Caco-2 (cell line): ENCODE measurements at regions not wholly inside any gene's neighbourhood (a gene's known extent, or its start where the extent isn't known, plus 50 kb on each side); places are given as distances from the start of the nearest gene placed in this dataset.

Source experiments
- BruUV-seq: library from RNA; stranded (reverse); fragments of 400-500 nt; replicated peaks from 2 replicates; lab custom pipeline; 2021; lab: Mats Ljungman, UMichigan
- CTCF ChIA-PET: fragments of 300-600 bp; sonication (Branson Sonifier 250); formaldehyde crosslinking; loops from one replicate; lab custom pipeline; 2022; ENCODE audit warnings: antibody characterized with exemption; lab: Charles Lee
- POLR2A ChIA-PET: fragments of 300-600 bp; sonication (Branson Sonifier 250); formaldehyde crosslinking; loops from one replicate; lab custom pipeline; 2022; ENCODE audit warnings: antibody characterized with exemption; lab: Charles Lee
- DNase-seq, 2 experiments: peaks; one replicate each; pipeline versions ENCODE4 v3.0.0 to v3.0.0-alpha.2; 2020 to 2022
- H3K27me3 ChIP-seq: replicated peaks from 2 replicates; pipeline ENCODE4 v1.6.0; 2011; ENCODE audit warnings: low read length; ENCODE audit not compliant: control insufficient read depth, insufficient read depth
- H3K36me3 ChIP-seq: 2 replicates; pipeline ENCODE4 v1.5.1; 2011; ENCODE audit warnings: low read length; ENCODE audit not compliant: control insufficient read depth, insufficient read depth
- H3K4me1 ChIP-seq: fragments of 250-450 bp; sonication (Bioruptor Pico); 2 replicates; pipeline ENCODE4 v1.5.1; 2020; ENCODE audit warnings: mild to moderate bottlenecking
- H3K4me3 ChIP-seq: 2 replicates; pipeline ENCODE4 v1.5.1; 2011; ENCODE audit warnings: low read depth, mild to moderate bottlenecking, control low read depth, low read length
- H3K9me3 ChIP-seq: fragments of 250-450 bp; sonication (Bioruptor Pico); 2 replicates; pipeline ENCODE4 v1.5.1; 2020; ENCODE audit warnings: mild to moderate bottlenecking, moderate library complexity
- H3K27ac Mint-ChIP-seq: one replicate; pipeline ENCODE4 v1.8.0; 2022; ENCODE audit warnings: mixed read lengths; ENCODE audit not compliant: unreplicated experiment
- H3K27me3 Mint-ChIP-seq: one replicate; pipeline ENCODE4 v1.8.0; 2022; ENCODE audit warnings: mixed read lengths; ENCODE audit not compliant: insufficient read depth, unreplicated experiment
- H3K36me3 Mint-ChIP-seq: one replicate; pipeline ENCODE4 v1.8.0; 2022; ENCODE audit warnings: mild to moderate bottlenecking, mixed read lengths; ENCODE audit not compliant: insufficient read depth, unreplicated experiment
- H3K4me1 Mint-ChIP-seq: one replicate; pipeline ENCODE4 v1.8.0; 2022; ENCODE audit warnings: low read depth, mixed read lengths; ENCODE audit not compliant: unreplicated experiment
- H3K4me3 Mint-ChIP-seq: one replicate; pipeline ENCODE4 v1.8.0; 2022; ENCODE audit warnings: mild to moderate bottlenecking, moderate library complexity, mixed read lengths; ENCODE audit not compliant: unreplicated experiment
- H3K9me3 Mint-ChIP-seq: one replicate; pipeline ENCODE4 v1.8.0; 2022; ENCODE audit warnings: mixed read lengths; ENCODE audit not compliant: unreplicated experiment
- intact Hi-C: fragments of 100-400 bp; cut with micrococcal nuclease; formaldehyde crosslinking; loops from one replicate; pipeline ENCODE4 v1.10.0; 2022; ENCODE audit not compliant: unreplicated experiment
- TF ChIP-seq, protein P1 (sequence below), 2 experiments: fragments of 200-600 bp in 1 of 2; IDR thresholded peaks; 1 replicate in 1 of 2; 2 replicates in 1 of 2; pipeline versions ENCODE4 v1.5.1 to v1.8.0; 2011 to 2022; ENCODE audit warnings: antibody characterized with exemption in 1 of 2, control low read depth in 1 of 2, inconsistent platforms in 1 of 2, low read depth in 1 of 2, low read length in 1 of 2, mild to moderate bottlenecking in 1 of 2, moderate library complexity in 1 of 2; ENCODE audit not compliant: insufficient read depth in 1 of 2, severe bottlenecking in 1 of 2, unreplicated experiment in 1 of 2

DNA sequence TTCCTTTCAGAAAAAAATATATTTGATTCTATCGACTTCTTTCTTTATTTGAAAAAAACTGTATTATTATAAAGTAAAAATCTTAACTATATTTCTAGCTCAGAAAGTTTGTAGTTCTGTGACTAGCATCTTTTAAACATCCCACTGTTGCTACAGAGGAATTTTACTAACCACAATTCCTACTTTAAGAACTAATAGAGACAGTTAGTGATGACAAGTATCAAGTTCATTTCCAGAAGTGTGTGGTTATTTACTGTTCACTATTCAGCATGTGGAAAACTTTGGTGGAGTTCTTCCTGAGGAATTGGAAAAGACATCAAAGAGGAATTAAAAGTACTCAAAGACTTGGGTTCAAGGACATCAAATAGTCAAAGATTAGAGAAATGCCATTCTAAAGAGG, 524.1 kb upstream of the CBLB start:
- H3K9me3 ChIP-seq, result no peaks in the 10 kb centered on the region
- no TSS peak for BruUV-seq
- Mint-ChIP-seq H3K4me3 (no peak overlapping the region), H3K9me3 (no peaks in the 10 kb centered on the region), H3K4me1 (no peaks in the 10 kb centered on the region), H3K27me3 (peaks cover 7% of the 10 kb centered on the region), H3K36me3 (no peaks in the 10 kb centered on the region), H3K27ac (no peak overlapping the region)
- TF ChIP-seq, protein P1, sequence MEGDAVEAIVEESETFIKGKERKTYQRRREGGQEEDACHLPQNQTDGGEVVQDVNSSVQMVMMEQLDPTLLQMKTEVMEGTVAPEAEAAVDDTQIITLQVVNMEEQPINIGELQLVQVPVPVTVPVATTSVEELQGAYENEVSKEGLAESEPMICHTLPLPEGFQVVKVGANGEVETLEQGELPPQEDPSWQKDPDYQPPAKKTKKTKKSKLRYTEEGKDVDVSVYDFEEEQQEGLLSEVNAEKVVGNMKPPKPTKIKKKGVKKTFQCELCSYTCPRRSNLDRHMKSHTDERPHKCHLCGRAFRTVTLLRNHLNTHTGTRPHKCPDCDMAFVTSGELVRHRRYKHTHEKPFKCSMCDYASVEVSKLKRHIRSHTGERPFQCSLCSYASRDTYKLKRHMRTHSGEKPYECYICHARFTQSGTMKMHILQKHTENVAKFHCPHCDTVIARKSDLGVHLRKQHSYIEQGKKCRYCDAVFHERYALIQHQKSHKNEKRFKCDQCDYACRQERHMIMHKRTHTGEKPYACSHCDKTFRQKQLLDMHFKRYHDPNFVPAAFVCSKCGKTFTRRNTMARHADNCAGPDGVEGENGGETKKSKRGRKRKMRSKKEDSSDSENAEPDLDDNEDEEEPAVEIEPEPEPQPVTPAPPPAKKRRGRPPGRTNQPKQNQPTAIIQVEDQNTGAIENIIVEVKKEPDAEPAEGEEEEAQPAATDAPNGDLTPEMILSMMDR (IDR thresholded peaks at IDR 0.05; ENCODE audit: insufficient read depth in 1 of 2, low read depth in 1 of 2, low read length in 1 of 2, severe bottlenecking in 1 of 2, unreplicated experiment in 1 of 2), result no peak
- H3K36me3 ChIP-seq, result no peaks in the 10 kb centered on the region
- intact Hi-C loops, result no loop called here
- H3K4me3 ChIP-seq, result no peak overlapping the region
- ChIA-PET POLR2A (no interaction called here), CTCF (no interaction called here)
- DNase-seq, result no peak
- H3K27me3 ChIP-seq, result no peaks in the 10 kb centered on the region
- H3K4me1 ChIP-seq, result no peaks in the 10 kb centered on the region

DNA sequence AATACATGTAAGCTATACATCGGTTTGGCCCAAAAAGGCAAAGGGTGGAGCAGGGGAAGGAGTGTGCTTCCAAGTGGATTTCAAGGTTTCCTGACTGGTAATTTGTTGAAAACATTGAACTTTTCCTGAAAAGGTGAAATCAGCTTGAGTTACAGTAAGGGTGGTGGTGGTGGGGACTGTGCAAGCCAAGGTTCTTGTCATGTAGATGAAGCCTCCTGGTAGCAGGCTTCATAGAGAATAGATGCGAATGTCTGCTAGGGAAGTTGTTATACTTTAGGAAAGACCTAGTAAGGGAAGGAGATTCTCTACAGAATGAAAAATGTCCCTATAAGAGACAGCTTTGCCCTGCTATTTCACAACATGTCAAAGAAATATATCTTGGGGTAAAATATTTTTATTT, 528.2 kb upstream of the CBLB start:
- BruUV-seq, result no TSS peak
- H3K27ac Mint-ChIP-seq, result no peak overlapping the region
- POLR2A ChIA-PET, result no interaction called here
- no peak overlapping the region for H3K4me3 Mint-ChIP-seq
- no peaks in the 10 kb centered on the region for H3K36me3 Mint-ChIP-seq
- Histone ChIP-seq H3K9me3 (no peaks in the 10 kb centered on the region), H3K36me3 (no peaks in the 10 kb centered on the region), H3K27me3 (no peaks in the 10 kb centered on the region), H3K4me3 (no peak overlapping the region), H3K4me1 (no peaks in the 10 kb centered on the region)
- no peaks in the 10 kb centered on the region for H3K4me1 Mint-ChIP-seq
- CTCF ChIA-PET, result no interaction called here
- H3K9me3 Mint-ChIP-seq, result no peaks in the 10 kb centered on the region
- intact Hi-C loops, result no loop called here
- DNase-seq, result no peak
- TF ChIP-seq, protein P1 (IDR thresholded peaks at IDR 0.05; ENCODE audit: insufficient read depth in 1 of 2, low read depth in 1 of 2, low read length in 1 of 2, severe bottlenecking in 1 of 2, unreplicated experiment in 1 of 2), result no peak
- no peaks in the 10 kb centered on the region for H3K27me3 Mint-ChIP-seq

DNA sequence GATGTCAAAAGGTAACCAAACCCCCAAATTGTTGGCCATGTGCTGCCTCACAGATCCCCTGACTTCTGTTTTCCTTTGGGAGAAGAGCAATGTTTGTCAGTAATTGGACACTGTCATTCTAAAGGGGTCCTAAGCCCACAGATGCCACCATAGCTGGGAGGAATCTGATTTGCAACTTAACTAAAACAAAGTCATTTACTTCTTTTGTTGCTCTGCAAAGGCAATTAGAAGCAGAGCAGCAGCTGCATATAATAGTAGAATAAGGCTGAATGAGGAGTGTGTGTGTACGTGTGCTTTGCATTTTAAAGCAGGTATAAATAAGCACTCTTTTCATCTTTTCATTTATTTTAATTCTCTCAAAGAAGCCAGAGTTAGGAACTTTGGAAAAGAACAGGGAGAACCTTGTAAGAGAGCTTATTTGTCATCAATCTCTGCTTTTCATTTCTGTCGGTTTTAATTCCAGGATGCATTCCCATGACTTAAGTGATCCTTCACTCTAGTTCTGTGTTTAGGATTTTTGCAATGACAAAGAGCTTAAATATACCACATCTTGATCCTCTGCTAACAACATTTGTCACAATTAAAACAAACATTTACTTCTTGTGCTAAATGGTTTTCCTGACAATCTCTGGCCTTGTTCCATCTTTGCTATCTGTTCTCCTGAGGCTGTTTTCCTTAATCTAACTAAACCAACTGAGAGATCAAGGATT, 530.2 kb upstream of the CBLB start:
- intact Hi-C loops, result no loop called here
- Histone ChIP-seq H3K9me3 (no peaks in the 10 kb centered on the region), H3K4me3 (no peak overlapping the region), H3K27me3 (no peaks in the 10 kb centered on the region), H3K36me3 (no peaks in the 10 kb centered on the region), H3K4me1 (no peaks in the 10 kb centered on the region)
- Mint-ChIP-seq H3K27me3 (no peaks in the 10 kb centered on the region), H3K4me3 (no peak overlapping the region), H3K27ac (no peak overlapping the region), H3K9me3 (no peaks in the 10 kb centered on the region), H3K36me3 (no peaks in the 10 kb centered on the region), H3K4me1 (no peaks in the 10 kb centered on the region)
- TF ChIP-seq, protein P1 (IDR thresholded peaks at IDR 0.05; ENCODE audit: insufficient read depth in 1 of 2, low read depth in 1 of 2, low read length in 1 of 2, severe bottlenecking in 1 of 2, unreplicated experiment in 1 of 2), result no peak
- CTCF ChIA-PET, result no interaction called here
- no TSS peak for BruUV-seq
- POLR2A ChIA-PET, result no interaction called here
- DNase-seq, result no peak
